H1 (cell line): ENCODE measurements at regions not wholly inside any gene's neighbourhood (a gene's known extent, or its start where the extent isn't known, plus 50 kb on each side); places are given as distances from the start of the nearest gene placed in this dataset.

Experiments
- CTCF ChIA-PET: fragments of 300-600 bp; sonication (Branson Sonifier 250); formaldehyde crosslinking; loops from one replicate; lab custom pipeline; 2021; ENCODE audit not compliant: partially characterized antibody; lab: Charles Lee
- POLR2A ChIA-PET: fragments of 300-600 bp; sonication (Branson Sonifier 250); formaldehyde crosslinking; loops from one replicate; lab custom pipeline; 2021; ENCODE audit warnings: inconsistent platforms; ENCODE audit not compliant: partially characterized antibody; lab: Charles Lee
- DNase-seq, 2 experiments: peaks; one replicate each; pipeline versions ENCODE4 v3.0.0 to v3.0.0-alpha.2; 2010 to 2022; ENCODE audit warnings: low spot score in 2 of 2, low read depth in 1 of 2, mixed read lengths in 1 of 2
- FAIRE-seq: peaks from 2 replicates; lab custom pipeline; 2011; peaks lifted over from hg19 to GRCh38; lab: Jason Lieb, UNC
- H2AFZ ChIP-seq: 2 replicates; pipeline ENCODE4 v1.8.1; 2012; ENCODE audit warnings: low read length, inconsistent platforms
- H2AK5ac ChIP-seq: 2 replicates; pipeline ENCODE4 v1.6.1; 2013; ENCODE audit warnings: low read depth, low read length
- H2BK120ac ChIP-seq: replicated peaks from 2 replicates; pipeline ENCODE3; 2013; ENCODE audit warnings: low read depth, low read length, inconsistent platforms
- H2BK12ac ChIP-seq: 2 replicates; pipeline ENCODE4 v1.6.1; 2013; ENCODE audit warnings: low read depth, low read length
- H2BK15ac ChIP-seq: 2 replicates; pipeline ENCODE4 v1.6.1; 2013; ENCODE audit warnings: low read length
- H2BK20ac ChIP-seq: 2 replicates; pipeline ENCODE4 v1.6.1; 2013; ENCODE audit warnings: low read length
- H2BK5ac ChIP-seq: 2 replicates; pipeline ENCODE4 v1.6.1; 2013; ENCODE audit warnings: low read depth, low read length
- H3K14ac ChIP-seq: 2 replicates; pipeline ENCODE4 v1.6.1; 2013; ENCODE audit warnings: inconsistent platforms; ENCODE audit not compliant: insufficient read length
- H3K18ac ChIP-seq: 2 replicates; pipeline ENCODE4 v1.6.1; 2013; ENCODE audit warnings: low read length; ENCODE audit errors: extremely low read depth
- H3K23ac ChIP-seq: 2 replicates; pipeline ENCODE4 v1.6.1; 2013; ENCODE audit warnings: inconsistent platforms; ENCODE audit not compliant: insufficient read length
- H3K23me2 ChIP-seq: 2 replicates; pipeline ENCODE4 v1.6.1; 2013; ENCODE audit warnings: low read depth, low read length
- H3K27ac ChIP-seq: 2 replicates; pipeline ENCODE4 v1.6.1; 2011; ENCODE audit warnings: low read depth, low read length, inconsistent platforms
- H3K27me3 ChIP-seq, 4 experiments: replicated peaks in 1 of 4; 1 replicate in 1 of 4; 2 replicates in 3 of 4; pipeline versions ENCODE4 v1.6.1 to v1.8.1; 2011 to 2013; ENCODE audit warnings: low read length in 3 of 4, mild to moderate bottlenecking in 3 of 4, inconsistent platforms in 2 of 4, mixed read lengths in 2 of 4, moderate library complexity in 1 of 4; ENCODE audit not compliant: control insufficient read depth in 3 of 4, insufficient read depth in 3 of 4; ENCODE audit errors: extremely low read depth in 1 of 4
- H3K36me3 ChIP-seq, 4 experiments: 2 replicates each; pipeline versions ENCODE4 v1.6.1 to v1.8.1; 2011 to 2013; ENCODE audit warnings: mild to moderate bottlenecking in 4 of 4, low read length in 3 of 4, moderate library complexity in 2 of 4, control low read depth in 1 of 4, inconsistent platforms in 1 of 4; ENCODE audit not compliant: insufficient read depth in 4 of 4, control insufficient read depth in 2 of 4
- H3K4ac ChIP-seq: replicated peaks from 2 replicates; pipeline ENCODE3; 2013; ENCODE audit warnings: low read length, low read depth, mixed read lengths, inconsistent platforms; ENCODE audit not compliant: insufficient read length
- H3K4me1 ChIP-seq, 4 experiments: replicated peaks in 1 of 4; 1 replicate in 1 of 4; 2 replicates in 3 of 4; pipeline versions ENCODE4 v1.6.1 to v1.8.1; 2011 to 2013; ENCODE audit warnings: low read length in 3 of 4, inconsistent platforms in 2 of 4, mixed read lengths in 1 of 4; ENCODE audit not compliant: insufficient read depth in 4 of 4, control insufficient read depth in 3 of 4
- H3K4me2 ChIP-seq, 2 experiments: 2 replicates each; pipeline versions ENCODE4 v1.6.1 to v1.8.1; 2011 to 2013; ENCODE audit warnings: low read depth in 2 of 2, low read length in 2 of 2, control low read depth in 1 of 2, inconsistent platforms in 1 of 2, mild to moderate bottlenecking in 1 of 2; ENCODE audit not compliant: insufficient read depth in 1 of 2
- H3K4me3 ChIP-seq, 4 experiments: fragments of 200-600, 300-600 bp in 1 of 4; sonication (generic), shearing (Covaris generic), sonication (Bioruptor Twin) in 1 of 4; 2 replicates each; pipeline versions ENCODE4 v1.5.1 to v1.8.1; 2011 to 2016; ENCODE audit warnings: low read length in 4 of 4, low read depth in 3 of 4, control low read depth in 2 of 4, inconsistent platforms in 2 of 4, mild to moderate bottlenecking in 2 of 4, mixed read lengths in 1 of 4, moderate library complexity in 1 of 4; ENCODE audit not compliant: insufficient read depth in 2 of 4; ENCODE audit errors: extremely low read depth in 1 of 4
- H3K56ac ChIP-seq: replicated peaks from 2 replicates; pipeline ENCODE3; 2013; ENCODE audit warnings: low read depth, mild to moderate bottlenecking, mixed read lengths, low read length, inconsistent platforms; ENCODE audit not compliant: insufficient read length
- H3K79me1 ChIP-seq: 2 replicates; pipeline ENCODE4 v1.6.1; 2013; ENCODE audit warnings: low read depth, low read length, control low read depth
- H3K79me2 ChIP-seq, 2 experiments: 2 replicates each; pipeline versions ENCODE4 v1.6.1 to v1.8.1; 2012 to 2013; ENCODE audit warnings: low read length in 2 of 2, mild to moderate bottlenecking in 2 of 2, inconsistent platforms in 1 of 2; ENCODE audit not compliant: insufficient read depth in 2 of 2, control insufficient read depth in 1 of 2
- H3K9ac ChIP-seq, 4 experiments: replicated peaks in 1 of 4; 1 replicate in 1 of 4; 2 replicates in 3 of 4; pipeline versions ENCODE4 v1.6.1 to v1.8.1; 2011 to 2013; ENCODE audit warnings: low read depth in 3 of 4, low read length in 3 of 4, control low read depth in 2 of 4, mild to moderate bottlenecking in 2 of 4, moderate library complexity in 2 of 4, inconsistent platforms in 1 of 4; ENCODE audit errors: extremely low read depth in 1 of 4
- H3K9me3 ChIP-seq, 2 experiments: 2 replicates each; pipeline versions ENCODE4 v1.6.1 to v1.8.1; 2012 to 2013; ENCODE audit warnings: mild to moderate bottlenecking in 2 of 2, moderate library complexity in 2 of 2, control low read depth in 1 of 2, inconsistent platforms in 1 of 2, low read depth in 1 of 2, low read length in 1 of 2, mixed read lengths in 1 of 2; ENCODE audit not compliant: insufficient read depth in 2 of 2
- H4K20me1 ChIP-seq, 2 experiments: replicated peaks in 1 of 2; 2 replicates each; pipeline versions ENCODE3 to v1.8.1; 2011 to 2013; ENCODE audit warnings: inconsistent platforms in 2 of 2, low read length in 2 of 2, mild to moderate bottlenecking in 1 of 2; ENCODE audit not compliant: insufficient read depth in 2 of 2, control insufficient read depth in 1 of 2
- H4K5ac ChIP-seq: 2 replicates; pipeline ENCODE4 v1.6.1; 2013; ENCODE audit warnings: low read length, low read depth, mixed read lengths, inconsistent platforms; ENCODE audit not compliant: insufficient read length
- H4K8ac ChIP-seq: 2 replicates; pipeline ENCODE4 v1.8.0; 2013; ENCODE audit warnings: mild to moderate bottlenecking, moderate library complexity, low read length, inconsistent platforms; ENCODE audit not compliant: insufficient read depth; ENCODE audit errors: extremely low read depth
- H4K91ac ChIP-seq: replicated peaks from 2 replicates; pipeline ENCODE3; 2013; ENCODE audit warnings: low read length, mixed read lengths, inconsistent platforms; ENCODE audit not compliant: insufficient read length
- CHD2 ChIP-seq: IDR thresholded peaks from 2 replicates; pipeline ENCODE4 v1.6.1; 2012; ENCODE audit warnings: low read length, improper control_type of control experiment
- CREB1 ChIP-seq: IDR thresholded peaks from 2 replicates; pipeline ENCODE4 v1.6.1; 2012; ENCODE audit warnings: inconsistent platforms
- NRF1 ChIP-seq: IDR thresholded peaks from 2 replicates; pipeline ENCODE4 v1.6.1; 2011; ENCODE audit warnings: mild to moderate bottlenecking, low read depth, low read length, improper control_type of control experiment
- POU5F1 ChIP-seq: IDR thresholded peaks from 2 replicates; pipeline ENCODE4 v1.6.1; 2011; ENCODE audit warnings: low read depth, mild to moderate bottlenecking, low read length, moderate library complexity
- SP2 ChIP-seq: IDR thresholded peaks from 2 replicates; pipeline ENCODE4 v1.6.1; 2012; ENCODE audit warnings: mild to moderate bottlenecking, low read length, inconsistent platforms
- WGBS, 2 experiments: shearing (Covaris generic) in 1 of 2; methylation state at CpG; one replicate each; pipeline versions ENCODE4 v1.1.6 to v1.1.7; 2013 to 2015; ENCODE audit warnings: low lambda C conversion rate in 2 of 2, mixed read lengths in 2 of 2, inconsistent platforms in 1 of 2, low coverage in 1 of 2, missing lambda C conversion rate in 1 of 2; ENCODE audit not compliant: insufficient replicate concordance in 2 of 2, insufficient coverage in 1 of 2, insufficient read length in 1 of 2; ENCODE audit errors: extremely low coverage in 1 of 2, missing lambda C conversion rate in 1 of 2; 5-methylcytosine and 5-hydroxymethylcytosine counted together

DNA sequence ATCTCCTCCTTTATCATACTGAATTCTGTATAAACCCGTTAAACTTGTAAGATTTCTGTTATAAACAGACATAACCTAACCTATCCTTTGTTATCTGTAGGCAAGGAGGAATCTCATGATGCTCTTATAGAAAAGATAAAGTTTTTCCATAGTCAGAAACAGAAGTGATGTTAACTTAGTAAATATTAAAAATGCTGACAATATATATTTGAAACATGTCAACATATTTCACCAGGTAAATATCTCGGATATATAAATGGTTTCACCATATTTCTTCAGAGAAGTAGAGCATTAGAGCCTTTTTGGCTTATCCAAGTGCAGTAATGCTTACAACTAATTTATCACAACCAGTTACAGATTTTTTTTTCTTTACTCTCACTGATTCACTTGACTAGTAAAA, 625.9 kb downstream of the PDHA2 start:
- POLR2A ChIA-PET = no interaction called here
- Histone ChIP-seq H3K4me2 (no peak overlapping the region), H3K79me1 (no peaks in the 10 kb centered on the region), H4K8ac (no peak overlapping the region), H3K23me2 (no peaks in the 10 kb centered on the region), H4K20me1 (no peaks in the 10 kb centered on the region), H3K23ac (no peak overlapping the region), H4K91ac (no peak overlapping the region), H2AK5ac (no peak overlapping the region), H3K27ac (no peak overlapping the region), H3K36me3 (no peaks in the 10 kb centered on the region), H3K4me3 (no peak overlapping the region), H3K79me2 (no peaks in the 10 kb centered on the region), H3K14ac (no peak overlapping the region), H2BK20ac (no peak overlapping the region), H2AFZ (no peak overlapping the region), H3K4me1 (no peaks in the 10 kb centered on the region), H2BK12ac (no peak overlapping the region), H4K5ac (no peak overlapping the region), H3K56ac (no peak overlapping the region), H3K9ac (no peak overlapping the region), H2BK15ac (no peak overlapping the region), H3K4ac (no peak overlapping the region), H2BK120ac (no peak overlapping the region), H2BK5ac (no peak overlapping the region), H3K9me3 (peaks cover 3 to 18% of the 10 kb centered on the region in 2 experiments; a peak in 2 of 4 replicates), H3K27me3 (no peaks in the 10 kb centered on the region), H3K18ac (no peak overlapping the region)
- DNase-seq (no peak), FAIRE-seq (no peak)
- TF ChIP-seq NRF1 (no peak), POU5F1 (no peak), SP2 (no peak), CREB1 (no peak), CHD2 (no peak)
- WGBS, 2 experiments = 94% methylated on average over 2 of the region's 2 CpGs; no CpG with 5 or more reads in 1 of the 2 experiments
- CTCF ChIA-PET = no interaction called here
